IMR-90 (cell line): ENCODE measurements at regions not wholly inside any gene's neighbourhood (a gene's known extent, or its start where the extent isn't known, plus 50 kb on each side); places are given as distances from the start of the nearest gene placed in this dataset.

Experiments used
- ATAC-seq: fragments of 200-7000 bp; cut with Tn5 transposase; 2 replicates; pipeline ENCODE4 v1.9.1; 2020; ENCODE audit warnings: low read depth, mild to moderate bottlenecking, moderate library complexity
- BruUV-seq: library from RNA; stranded (reverse); fragments of 400-500 nt; replicated peaks from 2 replicates; lab custom pipeline; 2021; lab: Mats Ljungman, UMichigan
- CTCF ChIA-PET: fragments of 300-600 bp; formaldehyde crosslinking; extraction: SDS; loops from one replicate; lab custom pipeline; 2021; ENCODE audit warnings: antibody characterized with exemption; lab: Yijun Ruan, JAX
- POLR2A ChIA-PET: fragments of 300-600 bp; sonication (Branson Sonifier 250); formaldehyde crosslinking; loops from one replicate; lab custom pipeline; 2022; ENCODE audit warnings: antibody characterized with exemption; ENCODE audit not compliant: unreplicated experiment; lab: Charles Lee
- DNase-seq: peaks from one replicate; pipeline ENCODE4 v3.0.0; 2013
- H2AFZ ChIP-seq: replicated peaks from 2 replicates; pipeline ENCODE3; 2013; ENCODE audit warnings: low read length, mild to moderate bottlenecking; ENCODE audit not compliant: poor library complexity
- H2AK5ac ChIP-seq: 2 replicates; pipeline ENCODE4 v1.6.1; 2013; ENCODE audit warnings: low read depth, low read length, inconsistent platforms
- H2AK9ac ChIP-seq: replicated peaks from 2 replicates; pipeline ENCODE3; 2013; ENCODE audit warnings: mild to moderate bottlenecking, low read depth, low read length, moderate library complexity; ENCODE audit not compliant: poor library complexity
- H2BK120ac ChIP-seq: 2 replicates; pipeline ENCODE4 v1.6.1; 2013; ENCODE audit warnings: low read depth, low read length, inconsistent platforms
- H2BK15ac ChIP-seq: 3 replicates; pipeline ENCODE4 v1.6.1; 2013; ENCODE audit warnings: low read depth, low read length, inconsistent platforms
- H2BK20ac ChIP-seq: 2 replicates; pipeline ENCODE4 v1.6.1; 2013; ENCODE audit warnings: low read depth, mild to moderate bottlenecking, inconsistent platforms, low read length, moderate library complexity
- H2BK5ac ChIP-seq: 2 replicates; pipeline ENCODE4 v1.6.1; 2013; ENCODE audit warnings: mild to moderate bottlenecking, low read depth, low read length, inconsistent platforms; ENCODE audit not compliant: poor library complexity, severe bottlenecking
- H3K14ac ChIP-seq: replicated peaks from 2 replicates; pipeline ENCODE4 v1.6.1; 2013; ENCODE audit warnings: low read depth, low read length, inconsistent platforms
- H3K18ac ChIP-seq: 2 replicates; pipeline ENCODE4 v1.6.1; 2013; ENCODE audit warnings: low read depth, low read length, control low read depth
- H3K23ac ChIP-seq: 2 replicates; pipeline ENCODE4 v1.6.1; 2013; ENCODE audit warnings: low read depth, low read length, inconsistent platforms
- H3K27ac ChIP-seq: 2 replicates; pipeline ENCODE4 v1.5.1; 2013; ENCODE audit warnings: mild to moderate bottlenecking, control low read depth, low read length; ENCODE audit not compliant: insufficient read depth
- H3K27me3 ChIP-seq: 2 replicates; pipeline ENCODE4 v1.6.1; 2013; ENCODE audit warnings: low read length; ENCODE audit not compliant: control insufficient read depth, insufficient read depth
- H3K36me3 ChIP-seq: 2 replicates; pipeline ENCODE4 v1.6.1; 2013; ENCODE audit warnings: low read length, mixed read lengths; ENCODE audit not compliant: control insufficient read depth, insufficient read depth
- H3K4ac ChIP-seq: 2 replicates; pipeline ENCODE4 v1.6.1; 2013; ENCODE audit warnings: low read depth, low read length, inconsistent platforms
- H3K4me1 ChIP-seq: 2 replicates; pipeline ENCODE4 v1.6.1; 2013; ENCODE audit warnings: low read length, mixed read lengths; ENCODE audit not compliant: control insufficient read depth, insufficient read depth
- H3K4me2 ChIP-seq: 2 replicates; pipeline ENCODE4 v1.6.1; 2013; ENCODE audit warnings: low read depth, mild to moderate bottlenecking, control low read depth, low read length, moderate library complexity
- H3K4me3 ChIP-seq: 2 replicates; pipeline ENCODE4 v1.5.1; 2013; ENCODE audit warnings: low read depth, mild to moderate bottlenecking, control low read depth, low read length, moderate library complexity; ENCODE audit not compliant: insufficient read depth
- H3K56ac ChIP-seq: 2 replicates; pipeline ENCODE4 v1.6.1; 2013; ENCODE audit warnings: low read length, inconsistent platforms; ENCODE audit not compliant: insufficient read depth; ENCODE audit errors: extremely low read depth
- H3K79me1 ChIP-seq, 2 experiments: 2 replicates each; pipeline ENCODE4 v1.6.1; 2013; ENCODE audit warnings: low read length in 2 of 2, inconsistent platforms in 1 of 2, low read depth in 1 of 2
- H3K9ac ChIP-seq: 2 replicates; pipeline ENCODE4 v1.6.1; 2013; ENCODE audit warnings: low read depth, low read length, control low read depth
- H3K9me1 ChIP-seq: 2 replicates; pipeline ENCODE4 v1.6.1; 2013; ENCODE audit warnings: low read length, inconsistent platforms; ENCODE audit not compliant: insufficient read depth
- H3K9me3 ChIP-seq: 2 replicates; pipeline ENCODE4 v1.6.1; 2013; ENCODE audit warnings: low read length; ENCODE audit not compliant: control insufficient read depth, insufficient read depth
- H4K20me1 ChIP-seq: 2 replicates; pipeline ENCODE4 v1.6.1; 2013; ENCODE audit warnings: low read length, inconsistent platforms; ENCODE audit not compliant: insufficient read depth
- H4K5ac ChIP-seq: 2 replicates; pipeline ENCODE4 v1.6.1; 2013; ENCODE audit warnings: mild to moderate bottlenecking, low read depth, low read length, control low read depth
- H4K8ac ChIP-seq, 2 experiments: 2 replicates each; pipeline ENCODE4 v1.6.1; 2013; ENCODE audit warnings: low read depth in 2 of 2, low read length in 2 of 2, control low read depth in 1 of 2, inconsistent platforms in 1 of 2
- H4K91ac ChIP-seq: 2 replicates; pipeline ENCODE4 v1.6.1; 2013; ENCODE audit warnings: low read depth, low read length, inconsistent platforms; ENCODE audit not compliant: insufficient read depth
- CEBPB ChIP-seq: IDR thresholded peaks from 2 replicates; pipeline ENCODE4 v1.6.1; 2012; ENCODE audit warnings: low read depth, low read length, improper control_type of control experiment
- CHD1 ChIP-seq: IDR thresholded peaks from 2 replicates; pipeline ENCODE4 v1.6.1; 2012; ENCODE audit warnings: low read depth, low read length, improper control_type of control experiment
- CTCF ChIP-seq: conservative IDR thresholded peaks from 2 replicates; pipeline ENCODE4 v1.5.1; 2012; ENCODE audit warnings: mild to moderate bottlenecking, low read depth, low read length, improper control_type of control experiment
- FOS ChIP-seq: fragments of 150-350 bp; IDR thresholded peaks from 2 replicates; pipeline ENCODE4 v1.6.1; 2016; ENCODE audit warnings: low read depth, low read length
- MAFK ChIP-seq: IDR thresholded peaks from 2 replicates; pipeline ENCODE4 v1.6.1; 2012; ENCODE audit warnings: low read depth, low read length, improper control_type of control experiment
- MAZ ChIP-seq: IDR thresholded peaks from 2 replicates; pipeline ENCODE4 v1.6.1; 2012; ENCODE audit warnings: low read depth, mild to moderate bottlenecking, low read length, improper control_type of control experiment, moderate library complexity, borderline replicate concordance
- MXI1 ChIP-seq: IDR thresholded peaks from 2 replicates; pipeline ENCODE4 v1.6.1; 2012; ENCODE audit warnings: low read depth, mild to moderate bottlenecking, low read length, moderate library complexity, borderline replicate concordance
- NFE2L2 ChIP-seq: fragments of 150-350 bp; IDR thresholded peaks from 2 replicates; pipeline ENCODE4 v1.6.1; 2016; ENCODE audit warnings: low read depth, mild to moderate bottlenecking, low read length
- RAD21 ChIP-seq: IDR thresholded peaks from 2 replicates; pipeline ENCODE4 v1.6.1; 2012; ENCODE audit warnings: low read length, improper control_type of control experiment
- RCOR1 ChIP-seq: IDR thresholded peaks from 2 replicates; pipeline ENCODE4 v1.6.1; 2012; ENCODE audit warnings: mild to moderate bottlenecking, low read length, improper control_type of control experiment; ENCODE audit not compliant: insufficient replicate concordance
- RFX5 ChIP-seq: IDR thresholded peaks from 2 replicates; pipeline ENCODE4 v1.8.0; 2012; ENCODE audit warnings: low read depth, mild to moderate bottlenecking, low read length, moderate library complexity
- USF2 ChIP-seq: fragments of 150-350 bp; IDR thresholded peaks from 2 replicates; pipeline ENCODE4 v1.6.1; 2017; ENCODE audit warnings: mild to moderate bottlenecking, antibody characterized with exemption, low read length, low read depth
- WGBS, 2 experiments: methylation state at CpG; one replicate each; pipeline versions ENCODE4 v1.1.5 to v1.1.7; 2013; ENCODE audit warnings: missing lambda C conversion rate in 2 of 2; ENCODE audit not compliant: insufficient read length in 1 of 2; ENCODE audit errors: extremely low coverage in 2 of 2; 5-methylcytosine and 5-hydroxymethylcytosine counted together
- dilution Hi-C: fragments of 300-500 bp; cut with HindIII; formaldehyde crosslinking; loops from one replicate; pipeline ENCODE4 v1.14.3; 2018; ENCODE audit warnings: low sequenced_read_pairs; ENCODE audit not compliant: unreplicated experiment
- in situ Hi-C: fragments of 300-500 bp; cut with MboI; formaldehyde crosslinking; loops from 3 replicates; pipeline ENCODE4 v1.14.3; 2019; ENCODE audit warnings: low sequenced_read_pairs, inconsistent platforms, mixed read lengths
- intact Hi-C: fragments of 100-400 bp; cut with micrococcal nuclease; formaldehyde crosslinking; loops from 2 replicates; pipeline ENCODE4 v1.10.0; 2022

DNA sequence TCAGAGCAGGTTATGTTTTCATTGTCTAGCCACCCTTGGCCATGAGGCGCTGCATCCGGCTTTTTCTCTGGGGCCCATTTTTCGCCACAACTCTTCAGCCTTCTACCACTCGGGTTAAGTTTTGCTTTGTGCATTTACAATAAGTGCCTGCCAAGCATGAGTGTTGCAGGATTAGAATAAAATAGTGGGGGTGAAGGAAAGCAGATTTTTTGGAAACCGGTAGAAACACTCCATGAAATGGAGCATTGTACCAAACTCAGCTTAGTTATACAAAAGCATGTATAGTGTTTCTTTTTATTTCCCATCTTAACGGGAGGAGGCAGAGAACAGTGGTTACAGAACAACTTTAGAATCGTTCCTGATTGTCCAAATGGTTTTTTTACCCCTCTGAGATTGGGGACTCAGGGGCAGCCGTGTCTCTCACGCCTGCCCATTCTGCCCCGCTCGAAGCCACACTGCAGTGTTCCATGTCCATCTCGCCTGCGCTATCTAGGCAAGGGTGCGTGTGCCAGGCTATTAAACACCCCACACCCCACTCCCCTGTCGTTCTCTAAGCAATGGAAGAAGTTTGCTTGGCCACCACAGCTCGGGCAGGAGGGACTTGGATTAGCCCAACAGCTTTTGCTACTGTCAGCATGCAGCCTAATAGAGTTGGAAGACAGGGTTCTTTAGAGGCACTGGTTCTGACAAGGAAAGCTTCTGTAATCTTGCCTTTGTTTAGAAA is 268.8 kb upstream of the WWC1 start:
- Histone ChIP-seq H2BK20ac (no peak overlapping the region), H3K27ac (no peak overlapping the region), H3K79me1 (no peaks in the 10 kb centered on the region), H3K4me3 (no peak overlapping the region), H3K4me1 (no peaks in the 10 kb centered on the region), H3K4me2 (no peak overlapping the region), H2BK5ac (no peak overlapping the region), H2AFZ (peak overlapping the region; percentile 5), H3K9me3 (no peaks in the 10 kb centered on the region), H3K23ac (no peak overlapping the region), H4K8ac (no peak overlapping the region), H4K20me1 (no peaks in the 10 kb centered on the region), H2BK15ac (no peak overlapping the region), H3K56ac (no peak overlapping the region), H3K9ac (no peak overlapping the region), H2BK120ac (no peak overlapping the region), H2AK5ac (no peak overlapping the region), H4K91ac (no peak overlapping the region), H3K36me3 (no peaks in the 10 kb centered on the region), H4K5ac (no peak overlapping the region), H3K14ac (no peak overlapping the region), H2AK9ac (no peak overlapping the region), H3K27me3 (peaks cover 20% of the 10 kb centered on the region), H3K18ac (no peak overlapping the region), H3K9me1 (no peaks in the 10 kb centered on the region), H3K4ac (no peak overlapping the region)
- no TSS peak for BruUV-seq
- no peak for DNase-seq
- 53% methylated on average over 3 of the region's 16 CpGs; no CpG with 5 or more reads in 1 of the 2 experiments for WGBS, 2 experiments
- ATAC-seq: no peak
- dilution Hi-C loops: no loop called here
- no peak for TF ChIP-seq CHD1
- TF ChIP-seq MXI1: no peak
- no peak for TF ChIP-seq MAFK
- TF ChIP-seq RCOR1: no peak
- TF ChIP-seq MAZ: no peak
- TF ChIP-seq FOS: no peak
- TF ChIP-seq RFX5: no peak
- no peak for TF ChIP-seq NFE2L2
- TF ChIP-seq CTCF: no peak
- no peak for TF ChIP-seq USF2
- no peak for TF ChIP-seq CEBPB
- TF ChIP-seq RAD21: no peak
- intact Hi-C loops: loop anchor here (5.0 kb wide), 1 partner anchor 440 kb away; no protein-coding TSS in a partner anchor
- in situ Hi-C loops: no loop called here
- CTCF ChIA-PET: interaction anchor here (0.6 kb wide), 1 partner anchor 677 kb away, joined by 3 read pairs; no protein-coding TSS in a partner anchor
- POLR2A ChIA-PET: no interaction called here
